ENCODE measurements at regions not wholly inside any gene's neighbourhood (a gene's known extent, or its start where the extent isn't known, plus 50 kb on each side); places are given as distances from the start of the nearest gene placed in this dataset.
"Not testable (repeated sequence)": the region's sequence is repeated elsewhere in the genome, so short reads cannot be mapped to it uniquely, and the experiment has no call there.

GRCh38 chr14:106222311-106222710 lies 695.9 kb downstream of the TMEM121 start:
- DNase-seq, result peak; percentile 8 to 44

- DNase-seq, result peak in 1 of 2 donors; percentile 8
These were observed 696.3 kb downstream of the TMEM121 start for GRCh38 chr14:106222731-106223130.

- DNase-seq, result no peak
These were observed 701.4 kb downstream of the TMEM121 start for GRCh38 chr14:106227793-106228192.

- DNase-seq, result no peak
These were observed 702.3 kb downstream of the TMEM121 start for GRCh38 chr14:106228541-106229158.

- no peak for DNase-seq
These were observed 703.7 kb downstream of the TMEM121 start for GRCh38 chr14:106230071-106230470.

- DNase-seq, result not testable (repeated sequence)
These were observed 706.8 kb downstream of the TMEM121 start for GRCh38 chr14:106233191-106233590.

- DNase-seq, result not testable (repeated sequence)
These were observed 708.3 kb downstream of the TMEM121 start for GRCh38 chr14:106234525-106235254.

- no peak for DNase-seq
These were observed 709.2 kb downstream of the TMEM121 start for GRCh38 chr14:106235356-106236159.

- no peak for DNase-seq
These were observed 722.2 kb downstream of the TMEM121 start for GRCh38 chr14:106248321-106249192.

GRCh38 chr14:106253995-106254394 lies 727.6 kb downstream of the TMEM121 start:
- peak in 1 of 2 donors; percentile 23 for DNase-seq

- peak; percentile 52 to 54 for DNase-seq
These were observed 731.2 kb downstream of the TMEM121 start for GRCh38 chr14:106257569-106257994.

- DNase-seq, result peak; percentile 52 to 60
These were observed 741.8 kb downstream of the TMEM121 start for GRCh38 chr14:106268013-106268727.

GRCh38 chr14:106269029-106269428 lies 742.6 kb downstream of the TMEM121 start:
- DNase-seq, result no peak

GRCh38 chr14:106269451-106270204 lies 743.2 kb downstream of the TMEM121 start:
- DNase-seq, result no peak

GRCh38 chr14:106270476-106271121 lies 744.2 kb downstream of the TMEM121 start:
- peak; percentile 33 to 65 for DNase-seq

- DNase-seq, result no peak
These were observed 750.2 kb downstream of the TMEM121 start for GRCh38 chr14:106276326-106277267.

GRCh38 chr14:106277503-106277902 lies 751.1 kb downstream of the TMEM121 start:
- peak; percentile 25 to 38 for DNase-seq

- no peak for DNase-seq
These were observed 754.5 kb downstream of the TMEM121 start for GRCh38 chr14:106280876-106281275.

GRCh38 chr14:106286697-106287290 lies 760.4 kb downstream of the TMEM121 start:
- peak in 1 of 2 donors; percentile 19 for DNase-seq

All from inflammatory macrophage (primary cell).